22Rv1 (cell line): ENCODE measurements at regions not wholly inside any gene's neighbourhood (a gene's known extent, or its start where the extent isn't known, plus 50 kb on each side); places are given as distances from the start of the nearest gene placed in this dataset.

Experiments
- ZFX ChIP-seq: fragments of 450-650 bp; IDR thresholded peaks from 2 replicates; pipeline ENCODE4 v1.6.1; 2017; ENCODE audit warnings: antibody characterized with exemption, borderline replicate concordance
- TF ChIP-seq, protein P1 (sequence below): fragments of 450-650 bp; IDR thresholded peaks from 2 replicates; pipeline ENCODE4 v1.5.1; 2017; ENCODE audit warnings: mild to moderate bottlenecking

DNA sequence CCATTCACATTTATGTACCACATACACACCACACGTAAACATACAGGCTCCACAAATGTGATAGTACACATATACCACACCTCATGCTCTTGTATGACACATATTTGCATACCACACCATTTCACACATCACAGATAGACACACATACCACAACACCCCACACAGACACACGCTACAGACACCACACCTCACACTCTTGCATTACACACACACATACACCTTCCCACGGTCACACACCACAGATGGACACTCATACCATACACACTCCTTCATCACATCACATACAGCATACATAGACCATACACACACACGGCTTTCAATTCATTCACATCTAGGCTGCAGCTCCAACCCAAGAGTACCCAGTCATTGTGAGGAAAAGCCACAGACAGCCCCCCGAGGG lies 222.5 kb upstream of the RPL34 start:
- TF ChIP-seq, protein P1, sequence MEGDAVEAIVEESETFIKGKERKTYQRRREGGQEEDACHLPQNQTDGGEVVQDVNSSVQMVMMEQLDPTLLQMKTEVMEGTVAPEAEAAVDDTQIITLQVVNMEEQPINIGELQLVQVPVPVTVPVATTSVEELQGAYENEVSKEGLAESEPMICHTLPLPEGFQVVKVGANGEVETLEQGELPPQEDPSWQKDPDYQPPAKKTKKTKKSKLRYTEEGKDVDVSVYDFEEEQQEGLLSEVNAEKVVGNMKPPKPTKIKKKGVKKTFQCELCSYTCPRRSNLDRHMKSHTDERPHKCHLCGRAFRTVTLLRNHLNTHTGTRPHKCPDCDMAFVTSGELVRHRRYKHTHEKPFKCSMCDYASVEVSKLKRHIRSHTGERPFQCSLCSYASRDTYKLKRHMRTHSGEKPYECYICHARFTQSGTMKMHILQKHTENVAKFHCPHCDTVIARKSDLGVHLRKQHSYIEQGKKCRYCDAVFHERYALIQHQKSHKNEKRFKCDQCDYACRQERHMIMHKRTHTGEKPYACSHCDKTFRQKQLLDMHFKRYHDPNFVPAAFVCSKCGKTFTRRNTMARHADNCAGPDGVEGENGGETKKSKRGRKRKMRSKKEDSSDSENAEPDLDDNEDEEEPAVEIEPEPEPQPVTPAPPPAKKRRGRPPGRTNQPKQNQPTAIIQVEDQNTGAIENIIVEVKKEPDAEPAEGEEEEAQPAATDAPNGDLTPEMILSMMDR: no peak
- TF ChIP-seq ZFX: no peak
